ENCODE measurements at regions not wholly inside any gene's neighbourhood (a gene's known extent, or its start where the extent isn't known, plus 50 kb on each side); places are given as distances from the start of the nearest gene placed in this dataset.

GRCh38 chr6:23036406-23036983 is 467.1 kb downstream of the HDGFL1 start:
- DNase-seq = no peak

- DNase-seq = no peak
These were observed 471.5 kb downstream of the HDGFL1 start for GRCh38 chr6:23040899-23041298.

GRCh38 chr6:23045280-23045679 is 475.9 kb downstream of the HDGFL1 start:
- DNase-seq = no peak

GRCh38 chr6:23055523-23055922 is 486.2 kb downstream of the HDGFL1 start:
- no peak for DNase-seq

- no peak for DNase-seq
These were observed 504.5 kb downstream of the HDGFL1 start for GRCh38 chr6:23073821-23074220.

GRCh38 chr6:23077772-23078171 is 508.4 kb downstream of the HDGFL1 start:
- no peak for DNase-seq

- peak; percentile 3 for DNase-seq
These were observed 512.3 kb downstream of the HDGFL1 start for GRCh38 chr6:23081701-23082100.

GRCh38 chr6:23086100-23086499 is 516.7 kb downstream of the HDGFL1 start:
- DNase-seq = no peak

GRCh38 chr6:23087471-23087870 is 518.1 kb downstream of the HDGFL1 start:
- no peak for DNase-seq

- DNase-seq = no peak
These were observed 519.4 kb downstream of the HDGFL1 start for GRCh38 chr6:23088761-23089160.

- DNase-seq = no peak
These were observed 520.6 kb downstream of the HDGFL1 start for GRCh38 chr6:23089981-23090380.

- DNase-seq = peak; percentile 28
These were observed 522.4 kb downstream of the HDGFL1 start for GRCh38 chr6:23091795-23092194.

- DNase-seq = no peak
These were observed 527.5 kb downstream of the HDGFL1 start for GRCh38 chr6:23096876-23097275.

GRCh38 chr6:23097566-23097965 is 528.2 kb downstream of the HDGFL1 start:
- DNase-seq = no peak

GRCh38 chr6:23106951-23107350 is 537.6 kb downstream of the HDGFL1 start:
- DNase-seq = peak; percentile 80

GRCh38 chr6:23111984-23112383 is 542.6 kb downstream of the HDGFL1 start:
- peak; percentile 44 for DNase-seq

- DNase-seq = no peak
These were observed 545.6 kb downstream of the HDGFL1 start for GRCh38 chr6:23114812-23115504.

- DNase-seq = no peak
These were observed 568.2 kb downstream of the HDGFL1 start for GRCh38 chr6:23137611-23138010.

GRCh38 chr6:23140871-23141270 is 571.5 kb downstream of the HDGFL1 start:
- DNase-seq = no peak

- no peak for DNase-seq
These were observed 576.4 kb downstream of the HDGFL1 start for GRCh38 chr6:23145781-23146180.

GRCh38 chr6:23154159-23154558 is 584.8 kb downstream of the HDGFL1 start:
- DNase-seq = no peak

GRCh38 chr6:23170049-23170448 is 600.7 kb downstream of the HDGFL1 start:
- DNase-seq = no peak

GRCh38 chr6:23173234-23173633 is 603.9 kb downstream of the HDGFL1 start:
- DNase-seq = peak; percentile 36

GRCh38 chr6:23174781-23175361 is 605.5 kb downstream of the HDGFL1 start:
- peak; percentile 97 for DNase-seq

GRCh38 chr6:23175391-23175790 is 606.0 kb downstream of the HDGFL1 start:
- DNase-seq = peak; percentile 55

Measured in HCEC 1CT (cell line).